HCT116 (cell line): ENCODE measurements at regions not wholly inside any gene's neighbourhood (a gene's known extent, or its start where the extent isn't known, plus 50 kb on each side); places are given as distances from the start of the nearest gene placed in this dataset.

Experiments
- ATAC-seq: fragments of 200-7000 bp; cut with Tn5 transposase; 2 replicates; pipeline ENCODE4 v1.9.1; 2020; ENCODE audit warnings: mild to moderate bottlenecking, moderate library complexity
- BruUV-seq: library from RNA; stranded (reverse); fragments of 400-500 nt; replicated peaks from 2 replicates; lab custom pipeline; 2021; lab: Mats Ljungman, UMichigan
- CTCF ChIA-PET: fragments of 300-600 bp; sonication (Branson Sonifier 250); formaldehyde crosslinking; loops from one replicate; lab custom pipeline; 2021; ENCODE audit warnings: antibody characterized with exemption; lab: Charles Lee
- POLR2A ChIA-PET: fragments of 300-600, 350-600 bp; sonication (Branson Sonifier 250); formaldehyde crosslinking; loops from one replicate; lab custom pipeline; 2021; ENCODE audit warnings: antibody characterized with exemption; lab: Charles Lee
- RAD21 ChIA-PET, 2 experiments: fragments of 300-600 bp; sonication (Branson Sonifier 250); formaldehyde crosslinking; loops; one replicate each; lab custom pipeline; 2023; ENCODE audit warnings: low total read pairs in 2 of 2; ENCODE audit not compliant: uncharacterized antibody in 2 of 2, unreplicated experiment in 2 of 2, low non-redundant PET in 1 of 2; lab: Charles Lee
- DNase-seq: peaks from one replicate; pipeline ENCODE4 v3.0.0-alpha.2; 2010; ENCODE audit warnings: low read depth, low spot score
- H2AFZ ChIP-seq: fragments of 200-600 bp; shearing (Covaris generic), sonication (generic); 2 replicates; pipeline ENCODE4 v1.6.1; 2017; ENCODE audit warnings: low read depth, mixed run types, mixed read lengths, antibody characterized with exemption, low read length; ENCODE audit not compliant: poor library complexity, severe bottlenecking
- H3K27ac ChIP-seq: 2 replicates; pipeline ENCODE4 v1.5.1; 2012; ENCODE audit warnings: low read depth, low read length
- H3K27me3 ChIP-seq: fragments of 200-600 bp; sonication (generic); 2 replicates; pipeline ENCODE4 v1.6.1; 2016; ENCODE audit warnings: mixed run types, low read length, mixed read lengths; ENCODE audit not compliant: insufficient read depth
- H3K36me3 ChIP-seq, 2 experiments: fragments of 200-500 bp in 1 of 2; fragments of 200-600 bp in 1 of 2; sonication (Bioruptor generic) in 1 of 2; sonication (generic) in 1 of 2; 2 replicates each; pipeline versions ENCODE4 v1.5.1 to v1.6.1; 2014 to 2016; ENCODE audit warnings: low read length in 2 of 2, inconsistent platforms in 1 of 2, mixed read lengths in 1 of 2, mixed run types in 1 of 2; ENCODE audit not compliant: insufficient read depth in 2 of 2, control insufficient read depth in 1 of 2
- H3K4me1 ChIP-seq, 2 experiments: fragments of 200-600 bp in 1 of 2; sonication (generic) in 1 of 2; 2 replicates each; pipeline versions ENCODE4 v1.5.1 to v1.6.1; 2012 to 2017; ENCODE audit warnings: low read length in 2 of 2, inconsistent platforms in 1 of 2, mild to moderate bottlenecking in 1 of 2, mixed read lengths in 1 of 2, mixed run types in 1 of 2, moderate library complexity in 1 of 2; ENCODE audit not compliant: insufficient read depth in 2 of 2, control insufficient read depth in 1 of 2
- H3K4me2 ChIP-seq: fragments of 200-600 bp; sonication (generic); 2 replicates; pipeline ENCODE4 v1.6.1; 2017; ENCODE audit warnings: mixed run types, low read length, mixed read lengths
- H3K4me3 ChIP-seq, 2 experiments: fragments of 200-600 bp in 1 of 2; sonication (generic) in 1 of 2; replicated peaks in 1 of 2; 2 replicates each; pipeline ENCODE4 v1.5.1; 2011 to 2016; ENCODE audit warnings: low read length in 2 of 2, control low read depth in 1 of 2, low read depth in 1 of 2, mild to moderate bottlenecking in 1 of 2, mixed read lengths in 1 of 2, mixed run types in 1 of 2
- H3K79me2 ChIP-seq: fragments of 200-600 bp; sonication (generic); 2 replicates; pipeline ENCODE4 v1.6.1; 2017; ENCODE audit warnings: mild to moderate bottlenecking, mixed run types, low read length, moderate library complexity, mixed read lengths; ENCODE audit not compliant: insufficient read depth
- H3K9ac ChIP-seq: fragments of 200-600 bp; sonication (generic); 2 replicates; pipeline ENCODE4 v1.6.1; 2016; ENCODE audit warnings: low read length, mixed read lengths
- H3K9me2 ChIP-seq: fragments of 200-600 bp; sonication (generic), shearing (Covaris generic); 2 replicates; pipeline ENCODE4 v1.6.1; 2017; ENCODE audit warnings: mixed run types, mild to moderate bottlenecking, moderate library complexity; ENCODE audit not compliant: insufficient read depth
- H3K9me3 ChIP-seq, 2 experiments: fragments of 200-500 bp in 1 of 2; fragments of 200-600 bp in 1 of 2; sonication (Bioruptor generic) in 1 of 2; sonication (generic) in 1 of 2; 2 replicates each; pipeline ENCODE4 v1.6.1; 2014 to 2017; ENCODE audit warnings: low read length in 2 of 2, mixed read lengths in 2 of 2, inconsistent platforms in 1 of 2, low read depth in 1 of 2, mild to moderate bottlenecking in 1 of 2, mixed run types in 1 of 2, moderate library complexity in 1 of 2; ENCODE audit not compliant: control insufficient read depth in 1 of 2, insufficient read depth in 1 of 2
- H4K20me1 ChIP-seq: fragments of 200-600 bp; sonication (generic), shearing (Covaris generic); 2 replicates; pipeline ENCODE4 v1.6.1; 2017; ENCODE audit warnings: mixed run types, mild to moderate bottlenecking, moderate library complexity; ENCODE audit not compliant: insufficient read depth
- ATF3 ChIP-seq: IDR thresholded peaks from 2 replicates; pipeline ENCODE4 v1.6.1; 2012
- CBX3 ChIP-seq: IDR thresholded peaks from 2 replicates; pipeline ENCODE4 v1.6.1; 2012; ENCODE audit warnings: low read depth
- EGR1 ChIP-seq: IDR thresholded peaks from 2 replicates; pipeline ENCODE4 v1.6.1; 2012; ENCODE audit warnings: low read depth
- ELF1 ChIP-seq: IDR thresholded peaks from 2 replicates; pipeline ENCODE4 v1.6.1; 2012; ENCODE audit warnings: low read depth, borderline replicate concordance
- JUND ChIP-seq: IDR thresholded peaks from 2 replicates; pipeline ENCODE4 v1.6.1; 2012
- MAX ChIP-seq: IDR thresholded peaks from 2 replicates; pipeline ENCODE4 v1.6.1; 2012
- RAD21 ChIP-seq: IDR thresholded peaks from 2 replicates; pipeline ENCODE4 v1.6.1; 2012; ENCODE audit warnings: low read depth, mild to moderate bottlenecking
- SP1 ChIP-seq: IDR thresholded peaks from 2 replicates; pipeline ENCODE4 v1.6.1; 2012; ENCODE audit warnings: low read depth
- YY1 ChIP-seq: IDR thresholded peaks from 2 replicates; pipeline ENCODE4 v1.6.1; 2011; ENCODE audit warnings: low read length, low read depth, moderate library complexity, mild to moderate bottlenecking; ENCODE audit not compliant: insufficient replicate concordance; ENCODE audit errors: extremely low read depth
- ZBTB33 ChIP-seq: IDR thresholded peaks from 2 replicates; pipeline ENCODE4 v1.6.1; 2011; ENCODE audit warnings: mild to moderate bottlenecking, low read length, moderate library complexity; ENCODE audit not compliant: insufficient replicate concordance; ENCODE audit errors: extremely low read depth
- intact Hi-C: fragments of 100-400 bp; cut with micrococcal nuclease; formaldehyde crosslinking; loops from 2 replicates; pipeline ENCODE4 v1.10.0; 2022

GRCh38 chr2:234649951-234650350, 153.1 kb upstream of the ARL4C start (continued):
- TF ChIP-seq YY1 (no peak), ATF3 (no peak), RAD21 (no peak), ELF1 (no peak), EGR1 (no peak), SP1 (no peak)

GRCh38 chr2:234643407-234643806, 146.5 kb upstream of the ARL4C start:
- no peaks in the 10 kb centered on the region for H3K9me2 ChIP-seq

More at GRCh38 chr2:234643407-234643806, 146.5 kb upstream of the ARL4C start:
- TF ChIP-seq MAX (no peak), ZBTB33 (no peak), CBX3 (peak; percentile 72; the same call in 1 of the 2 replicates), YY1 (no peak), SP1 (no peak), JUND (no peak)
- Histone ChIP-seq H3K9me3 (peaks cover 5% of the 10 kb centered on the region in 2 experiments; a peak in 2 of 4 replicates), H2AFZ (no peak overlapping the region), H3K36me3 (no peaks in the 10 kb centered on the region), H3K27ac (no peak overlapping the region), H4K20me1 (no peaks in the 10 kb centered on the region), H3K27me3 (no peaks in the 10 kb centered on the region), H3K79me2 (no peaks in the 10 kb centered on the region), H3K9ac (no peak overlapping the region), H3K4me1 (no peaks in the 10 kb centered on the region), H3K4me2 (no peak overlapping the region), H3K4me3 (no peak overlapping the region)
- DNase-seq (peak; percentile 16), ATAC-seq (no peak)
- ChIA-PET POLR2A (no interaction called here), RAD21 (no interaction called here), CTCF (no interaction called here)
- intact Hi-C loops, result no loop called here
- BruUV-seq, result no TSS peak
